ENCODE measurements at regions not wholly inside any gene's neighbourhood (a gene's known extent, or its start where the extent isn't known, plus 50 kb on each side); places are given as distances from the start of the nearest gene placed in this dataset.

- TF ChIP-seq POLR2A (IDR thresholded peaks at IDR 0.05): no peak
- no peak for TF ChIP-seq CTCF (IDR thresholded peaks at IDR 0.05)
These were observed 185.7 kb upstream of the ZCCHC13 start for GRCh38 chrX:74117962-74118902.
